ENCODE measurements at regions not wholly inside any gene's neighbourhood (a gene's known extent, or its start where the extent isn't known, plus 50 kb on each side); places are given as distances from the start of the nearest gene placed in this dataset.
A peak's percentile ranks its signal among the peaks of the same experiment; 100 is the strongest.

GRCh38 chr14:21913759-21914158 is 240.1 kb upstream of the OR4E1 start:
- TF ChIP-seq POLR2A (IDR thresholded peaks at IDR 0.05; ENCODE audit: borderline replicate concordance, extremely low read depth, insufficient read depth, insufficient read length) (no peak), CTCF (IDR thresholded peaks at IDR 0.05 in 2 of 3, conservative IDR thresholded peaks at IDR 0.05 in 1 of 3; ENCODE audit: borderline replicate concordance in 1 of 3, insufficient read depth in 1 of 3, low read depth in 2 of 3, low read length in 2 of 3) (peak; percentile 28 to 86 (median 75); a peak in 5 of 6 replicates)
